ENCODE measurements at regions not wholly inside any gene's neighbourhood (a gene's known extent, or its start where the extent isn't known, plus 50 kb on each side); places are given as distances from the start of the nearest gene placed in this dataset.

- Histone ChIP-seq H3K27me3 (peaks cover 0 to 18% of the 10 kb centered on the region in 2 donors), H3K4me3 (no peak overlapping the region), H3K27ac (no peak overlapping the region), H3K36me3 (no peaks in the 10 kb centered on the region), H3K4me1 (no peaks in the 10 kb centered on the region), H3K9me3 (peaks cover 0 to 6% (median 0%) of the 10 kb centered on the region in 3 donors)
- DNase-seq: no peak
- no peak for TF ChIP-seq CTCF (IDR thresholded peaks at IDR 0.05)
- intact Hi-C loops (cut with DNase I; ENCODE audit: low total_unique reads): no loop called here
Observed at GRCh38 chr9:126036881-126037291, 289.7 kb downstream of the PBX3 start.

GRCh38 chr9:126038790-126039189 is 287.8 kb upstream of the MVB12B start:
- intact Hi-C loops (cut with DNase I; ENCODE audit: low total_unique reads): no loop called here
- Histone ChIP-seq H3K9me3 (peaks cover 0 to 15% (median 6%) of the 10 kb centered on the region in 3 donors), H3K36me3 (no peaks in the 10 kb centered on the region), H3K27me3 (peaks cover 0 to 10% of the 10 kb centered on the region in 2 donors), H3K4me1 (no peaks in the 10 kb centered on the region), H3K4me3 (no peak overlapping the region), H3K27ac (no peak overlapping the region)
- DNase-seq: no peak
- no peak for TF ChIP-seq CTCF (IDR thresholded peaks at IDR 0.05)

- DNase-seq: no peak
- Histone ChIP-seq H3K4me1 (no peaks in the 10 kb centered on the region), H3K36me3 (no peaks in the 10 kb centered on the region), H3K4me3 (no peak overlapping the region), H3K27ac (no peak overlapping the region), H3K27me3 (peaks cover 0 to 7% of the 10 kb centered on the region in 2 donors), H3K9me3 (peaks cover 4 to 36% (median 31%) of the 10 kb centered on the region in 3 donors)
- TF ChIP-seq CTCF (IDR thresholded peaks at IDR 0.05): no peak
- intact Hi-C loops (cut with DNase I; ENCODE audit: low total_unique reads): no loop called here
Observed at GRCh38 chr9:126043681-126044080, 282.9 kb upstream of the MVB12B start.

GRCh38 chr9:126049088-126049487 is 277.5 kb upstream of the MVB12B start:
- Histone ChIP-seq H3K9me3 (peaks cover 4 to 26% (median 21%) of the 10 kb centered on the region in 3 donors), H3K36me3 (no peaks in the 10 kb centered on the region), H3K27me3 (peaks cover 0 to 49% of the 10 kb centered on the region in 2 donors), H3K27ac (no peak overlapping the region), H3K4me3 (no peak overlapping the region), H3K4me1 (no peaks in the 10 kb centered on the region)
- TF ChIP-seq CTCF (IDR thresholded peaks at IDR 0.05): no peak
- DNase-seq: no peak
- intact Hi-C loops (cut with DNase I; ENCODE audit: low total_unique reads): no loop called here

GRCh38 chr9:126049896-126050604 is 276.6 kb upstream of the MVB12B start:
- Histone ChIP-seq H3K4me1 (no peaks in the 10 kb centered on the region), H3K9me3 (peaks cover 0 to 20% (median 14%) of the 10 kb centered on the region in 3 donors), H3K27me3 (peaks cover 0 to 57% of the 10 kb centered on the region in 2 donors), H3K4me3 (no peak overlapping the region), H3K27ac (no peak overlapping the region), H3K36me3 (no peaks in the 10 kb centered on the region)
- TF ChIP-seq CTCF (IDR thresholded peaks at IDR 0.05): no peak
- intact Hi-C loops (cut with DNase I; ENCODE audit: low total_unique reads): no loop called here
- DNase-seq: no peak

All from tibial artery (tissue), 4 donors.